ENCODE measurements at regions not wholly inside any gene's neighbourhood (a gene's known extent, or its start where the extent isn't known, plus 50 kb on each side); places are given as distances from the start of the nearest gene placed in this dataset.
"Not testable (repeated sequence)": the region's sequence is repeated elsewhere in the genome, so short reads cannot be mapped to it uniquely, and the experiment has no call there.

- not testable (repeated sequence) for ATAC-seq; H3K36me3 Mint-ChIP-seq (ENCODE audit: low read depth); H3K9me3 Mint-ChIP-seq; H3K27me3 Mint-ChIP-seq; DNase-seq; H3K4me3 Mint-ChIP-seq; H3K27ac Mint-ChIP-seq; H3K4me1 Mint-ChIP-seq
These were observed 132.2 kb upstream of the ZNG1F start for GRCh38 chr9:41321277-41321676.

GRCh38 chr9:41308953-41309352, 119.8 kb upstream of the ZNG1F start:
- H3K9me3 Mint-ChIP-seq, result not testable (repeated sequence)

DNA sequence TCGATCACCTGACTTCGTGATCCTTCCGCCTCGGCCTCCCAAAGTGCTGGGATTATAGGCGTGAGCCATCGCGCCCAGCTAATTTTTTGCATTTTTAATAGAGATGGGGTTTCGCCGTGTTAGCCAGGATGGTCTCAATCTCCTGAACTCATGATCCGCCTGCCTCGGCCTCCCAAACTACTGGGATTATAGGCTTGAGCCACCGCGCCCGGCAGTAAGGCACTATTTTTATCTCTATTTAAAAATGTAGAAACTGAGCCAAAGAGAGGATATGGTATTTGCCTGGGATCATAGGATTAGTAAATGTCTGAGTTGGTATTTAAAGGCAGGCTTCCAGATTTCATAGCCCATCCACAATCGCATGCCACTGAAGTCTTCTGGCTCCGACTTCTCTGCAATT, 96.6 kb upstream of the ZNG1F start:
- H3K4me1 Mint-ChIP-seq; H3K27me3 Mint-ChIP-seq; H3K27ac Mint-ChIP-seq; H3K36me3 Mint-ChIP-seq (ENCODE audit: low read depth); H3K9me3 Mint-ChIP-seq; ATAC-seq; DNase-seq; H3K4me3 Mint-ChIP-seq: not testable (repeated sequence)

More at GRCh38 chr9:41308953-41309352, 119.8 kb upstream of the ZNG1F start:
- ATAC-seq; H3K27me3 Mint-ChIP-seq; H3K36me3 Mint-ChIP-seq (ENCODE audit: low read depth); DNase-seq; H3K27ac Mint-ChIP-seq; H3K4me3 Mint-ChIP-seq; H3K4me1 Mint-ChIP-seq: not testable (repeated sequence)

DNA sequence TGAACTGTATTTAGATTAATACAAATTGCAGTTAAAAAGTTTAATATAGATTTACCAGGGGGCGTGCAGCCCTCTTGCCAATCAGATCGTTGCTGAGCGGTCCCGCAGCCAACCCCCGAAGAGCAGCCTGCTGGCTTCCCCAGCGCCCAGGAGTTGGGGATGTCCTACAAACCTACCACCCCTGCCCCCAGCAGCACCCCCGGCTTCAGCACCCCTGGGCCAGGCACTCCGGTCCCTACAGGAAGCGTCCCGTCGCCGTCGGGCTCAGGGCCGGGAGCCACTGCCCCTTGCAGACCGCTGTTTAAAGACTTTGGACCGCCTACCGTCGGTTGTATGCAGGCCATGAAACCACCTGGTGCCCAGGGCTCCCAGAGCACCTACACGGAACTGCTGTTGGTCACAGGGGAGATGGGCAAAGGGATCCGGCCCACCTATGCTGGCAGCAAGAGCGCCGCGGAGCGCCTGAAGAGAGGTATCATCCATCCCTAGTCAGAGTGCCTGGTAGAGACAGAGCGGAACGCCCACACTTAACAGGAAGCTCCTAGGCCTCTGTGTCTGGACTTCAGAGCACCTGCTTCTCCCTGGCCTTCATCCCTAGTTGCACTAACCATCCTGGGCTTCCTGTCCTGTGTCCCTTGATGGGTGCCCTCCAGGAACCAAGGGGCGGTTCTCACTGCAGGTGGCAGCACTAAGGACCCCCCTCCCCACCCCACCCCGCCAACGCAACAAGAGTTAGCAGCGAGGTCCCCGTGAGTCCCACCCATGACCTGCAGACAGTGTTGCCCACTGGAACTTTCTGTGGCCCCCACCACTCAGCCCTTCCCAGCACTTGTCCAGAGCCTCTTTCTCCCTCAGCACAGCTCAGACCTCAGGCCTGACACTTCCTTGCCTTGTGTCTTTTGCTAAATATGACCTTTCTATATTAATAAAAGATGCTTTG, 91.5 kb upstream of the ZNG1F start:
- peak; percentile 24 for ATAC-seq

DNA sequence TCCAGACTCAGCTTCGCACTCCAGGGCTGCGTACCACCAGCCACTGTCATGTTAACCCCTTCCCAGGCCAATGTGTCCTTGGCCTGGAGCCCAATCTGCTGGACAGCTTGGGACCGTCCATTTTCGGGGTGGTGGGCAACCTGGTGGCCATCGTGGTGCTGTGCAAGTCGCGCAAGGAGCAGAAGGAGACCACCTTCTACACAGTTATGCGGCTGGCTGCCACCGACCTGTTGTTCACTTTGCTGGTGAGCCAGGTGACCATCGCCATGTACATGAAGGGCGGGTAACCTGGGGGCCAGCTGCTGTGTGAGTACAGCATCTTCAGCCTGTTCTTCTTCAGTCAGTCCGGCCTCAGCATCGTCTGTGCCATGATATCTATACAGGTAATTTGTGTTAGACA, 90.3 kb upstream of the ZNG1F start:
- not testable (repeated sequence) for H3K27ac Mint-ChIP-seq; H3K4me1 Mint-ChIP-seq; H3K36me3 Mint-ChIP-seq (ENCODE audit: low read depth); DNase-seq; H3K4me3 Mint-ChIP-seq; H3K27me3 Mint-ChIP-seq; ATAC-seq; H3K9me3 Mint-ChIP-seq

More for the DNA sequence above, 91.5 kb upstream of the ZNG1F start:
- H3K4me3 Mint-ChIP-seq; H3K27me3 Mint-ChIP-seq; H3K4me1 Mint-ChIP-seq; H3K36me3 Mint-ChIP-seq (ENCODE audit: low read depth); H3K9me3 Mint-ChIP-seq; H3K27ac Mint-ChIP-seq; DNase-seq: not testable (repeated sequence)

DNA sequence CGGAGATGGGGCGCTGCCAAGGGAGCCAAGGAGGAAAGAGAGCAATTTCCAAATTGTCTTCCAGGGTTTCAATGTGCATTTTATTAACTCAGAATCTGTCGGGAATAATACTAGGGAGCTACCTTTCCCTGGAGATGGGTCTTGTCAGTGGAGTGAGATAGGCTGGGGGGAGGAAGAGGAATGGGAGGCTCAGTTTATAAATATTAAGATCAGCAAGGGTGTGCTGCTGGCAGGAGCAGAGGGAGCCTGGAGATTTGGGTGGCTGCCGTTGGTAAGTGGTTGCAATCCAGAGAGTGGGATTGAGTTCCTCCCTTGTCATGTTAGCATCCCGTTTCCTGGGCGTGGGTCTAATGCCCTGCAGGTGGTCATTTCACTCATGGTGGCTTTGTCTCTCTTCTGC, 89.9 kb upstream of the ZNG1F start:
- ATAC-seq; H3K36me3 Mint-ChIP-seq (ENCODE audit: low read depth); H3K4me3 Mint-ChIP-seq; H3K27ac Mint-ChIP-seq; H3K27me3 Mint-ChIP-seq; H3K4me1 Mint-ChIP-seq; DNase-seq; H3K9me3 Mint-ChIP-seq: not testable (repeated sequence)

DNA sequence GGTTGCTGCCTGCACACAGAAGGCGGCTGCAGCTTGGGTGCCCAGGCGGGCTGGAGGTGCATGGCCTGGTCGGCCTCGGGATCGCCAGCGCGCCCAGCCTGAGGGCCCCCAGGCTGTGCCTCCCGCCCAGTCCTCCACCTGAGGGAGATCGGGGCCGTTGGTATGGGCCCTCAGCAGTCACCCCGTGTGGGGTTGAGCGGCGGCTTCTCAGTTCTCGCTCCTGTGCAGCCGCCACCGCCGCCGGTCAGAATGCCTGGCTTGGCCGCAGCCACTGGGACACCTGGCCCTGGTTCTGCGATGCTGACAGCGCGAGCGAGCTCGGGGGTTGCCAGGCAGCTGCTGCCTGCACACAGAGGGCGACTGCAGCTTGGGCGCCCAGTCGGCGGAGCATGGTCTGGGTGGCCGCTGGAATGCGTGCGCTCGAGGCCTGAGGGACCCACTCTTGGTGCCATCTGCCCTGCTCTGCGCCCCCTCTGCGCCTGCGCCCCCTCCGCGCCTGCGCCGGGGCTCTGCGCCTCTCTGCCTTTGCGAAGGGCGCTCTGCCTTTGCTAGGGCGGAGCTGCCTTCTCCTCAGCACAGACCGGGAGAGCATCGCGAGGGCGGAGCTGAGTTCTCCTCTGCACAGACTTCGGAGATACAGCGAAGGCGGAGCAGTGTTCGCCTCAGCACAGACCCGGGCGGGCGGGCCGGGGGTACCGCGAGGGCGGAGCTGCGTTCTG, 84.6 kb upstream of the ZNG1F start:
- H3K27me3 Mint-ChIP-seq; H3K36me3 Mint-ChIP-seq (ENCODE audit: low read depth); H3K4me1 Mint-ChIP-seq; H3K27ac Mint-ChIP-seq; H3K9me3 Mint-ChIP-seq: not testable (repeated sequence)
- peak; percentile 77 for DNase-seq
- H3K4me3 Mint-ChIP-seq, result peak overlapping the region; percentile 65
- peak; percentile 100 for ATAC-seq

GRCh38 chr9:41272879-41273548, 83.9 kb upstream of the ZNG1F start:
- not testable (repeated sequence) for H3K36me3 Mint-ChIP-seq (ENCODE audit: low read depth); H3K27ac Mint-ChIP-seq; H3K4me3 Mint-ChIP-seq; ATAC-seq; H3K9me3 Mint-ChIP-seq; H3K4me1 Mint-ChIP-seq; H3K27me3 Mint-ChIP-seq
- peak; percentile 42 for DNase-seq

GRCh38 chr9:41270992-41271391, 81.9 kb upstream of the ZNG1F start:
- H3K27me3 Mint-ChIP-seq; H3K4me3 Mint-ChIP-seq; ATAC-seq; H3K27ac Mint-ChIP-seq; H3K4me1 Mint-ChIP-seq; H3K36me3 Mint-ChIP-seq (ENCODE audit: low read depth); DNase-seq; H3K9me3 Mint-ChIP-seq: not testable (repeated sequence)

- not testable (repeated sequence) for H3K27ac Mint-ChIP-seq; H3K4me1 Mint-ChIP-seq; DNase-seq; ATAC-seq; H3K4me3 Mint-ChIP-seq; H3K36me3 Mint-ChIP-seq (ENCODE audit: low read depth); H3K9me3 Mint-ChIP-seq; H3K27me3 Mint-ChIP-seq
These were observed 80.4 kb upstream of the ZNG1F start for GRCh38 chr9:41269471-41269870.

DNA sequence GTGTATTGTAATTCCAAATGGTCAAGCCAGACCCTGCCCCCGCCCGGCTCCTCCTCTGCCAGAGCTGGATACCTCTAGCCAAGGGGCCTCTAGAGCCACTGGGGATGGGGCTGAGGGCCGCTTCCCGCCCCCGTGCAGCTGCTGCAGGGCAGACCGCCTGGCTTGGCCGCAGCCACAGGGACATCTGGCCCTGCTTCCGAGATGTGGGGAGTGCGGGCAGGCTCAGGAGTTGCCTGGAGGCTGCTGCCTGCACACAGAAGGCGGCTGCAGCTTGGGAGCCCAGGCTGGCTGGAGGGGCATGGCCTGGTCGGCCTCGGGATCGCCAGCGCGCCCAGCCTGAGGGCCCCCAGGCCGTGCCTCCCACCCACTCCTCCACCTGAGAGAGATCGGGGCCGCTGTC, 79.9 kb upstream of the ZNG1F start:
- DNase-seq; H3K27ac Mint-ChIP-seq; ATAC-seq; H3K36me3 Mint-ChIP-seq (ENCODE audit: low read depth); H3K27me3 Mint-ChIP-seq; H3K9me3 Mint-ChIP-seq; H3K4me1 Mint-ChIP-seq; H3K4me3 Mint-ChIP-seq: not testable (repeated sequence)

DNA sequence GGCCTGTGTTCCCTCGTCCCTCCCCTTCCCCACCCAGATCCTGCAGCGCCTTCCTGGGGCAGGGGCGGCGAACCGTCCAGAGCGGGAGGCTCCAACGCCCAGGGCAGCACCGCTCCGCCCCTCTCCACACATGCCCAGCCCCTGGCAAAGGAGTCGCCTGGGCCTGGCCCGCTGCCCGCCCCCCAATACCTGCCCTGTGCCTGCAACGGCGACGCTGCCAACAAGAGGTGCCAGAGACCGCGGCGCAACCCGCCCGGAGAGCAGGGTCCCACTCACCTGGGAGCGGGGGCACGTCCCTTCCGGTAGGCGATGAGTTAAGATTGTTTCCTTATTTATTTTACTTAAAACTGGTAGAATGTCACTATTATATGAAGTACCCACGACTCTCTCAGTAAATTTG, 77.5 kb upstream of the ZNG1F start:
- not testable (repeated sequence) for H3K27ac Mint-ChIP-seq; H3K4me3 Mint-ChIP-seq; DNase-seq; H3K4me1 Mint-ChIP-seq; H3K9me3 Mint-ChIP-seq; H3K27me3 Mint-ChIP-seq; H3K36me3 Mint-ChIP-seq (ENCODE audit: low read depth); ATAC-seq

GRCh38 chr9:41266000-41266399, 76.9 kb upstream of the ZNG1F start:
- ATAC-seq, result not testable (repeated sequence)

DNA sequence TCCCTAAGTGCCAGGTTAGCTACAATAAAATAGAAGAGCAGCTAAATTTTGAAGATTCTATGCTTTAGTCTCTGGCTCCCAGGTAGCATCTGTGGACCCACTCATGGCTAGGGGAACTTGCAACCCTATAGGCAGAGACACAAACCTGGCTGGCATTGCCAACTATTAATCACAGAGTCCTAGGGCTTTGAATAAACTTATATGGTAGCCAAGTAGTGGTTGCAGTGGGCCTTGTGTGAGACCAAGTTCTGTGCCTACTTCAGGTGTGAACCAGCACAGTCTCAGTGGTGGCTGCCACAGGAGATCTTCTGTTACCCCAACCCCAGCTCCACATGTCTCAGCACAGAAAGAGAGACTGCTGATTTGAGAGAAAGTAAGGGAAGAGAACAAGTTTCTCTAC, 62.9 kb upstream of the ZNG1F start:
- not testable (repeated sequence) for H3K4me3 Mint-ChIP-seq; H3K36me3 Mint-ChIP-seq (ENCODE audit: low read depth); ATAC-seq; H3K27me3 Mint-ChIP-seq; H3K27ac Mint-ChIP-seq; H3K4me1 Mint-ChIP-seq; H3K9me3 Mint-ChIP-seq; DNase-seq

More at GRCh38 chr9:41266000-41266399, 76.9 kb upstream of the ZNG1F start:
- H3K36me3 Mint-ChIP-seq (ENCODE audit: low read depth); H3K4me3 Mint-ChIP-seq; H3K27ac Mint-ChIP-seq; H3K9me3 Mint-ChIP-seq; H3K4me1 Mint-ChIP-seq; H3K27me3 Mint-ChIP-seq; DNase-seq: not testable (repeated sequence)

DNA sequence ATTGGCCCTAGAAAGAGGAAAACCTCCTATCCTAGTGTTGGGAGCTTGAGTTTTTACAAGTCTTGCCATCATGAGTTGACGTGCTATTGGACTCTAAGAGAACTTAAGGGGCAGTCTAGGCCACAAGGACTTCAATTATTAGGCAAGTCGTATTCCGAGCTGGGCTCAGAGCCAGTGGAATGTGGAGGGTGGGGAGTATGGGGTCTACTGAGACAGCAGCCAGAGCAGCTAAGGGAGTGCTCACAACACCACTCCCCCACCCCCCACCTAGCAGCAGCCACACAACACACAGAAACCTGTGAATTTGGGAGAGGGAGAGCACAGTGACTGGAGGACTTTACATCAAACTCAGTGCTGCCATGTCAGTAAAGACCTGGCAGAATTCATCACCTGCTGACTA, 62.0 kb upstream of the ZNG1F start:
- not testable (repeated sequence) for DNase-seq; H3K4me1 Mint-ChIP-seq; H3K27me3 Mint-ChIP-seq; H3K4me3 Mint-ChIP-seq; ATAC-seq; H3K27ac Mint-ChIP-seq; H3K36me3 Mint-ChIP-seq (ENCODE audit: low read depth); H3K9me3 Mint-ChIP-seq

Measured in activated naive CD8-positive, alpha-beta T cell treated with anti-CD3 and anti-CD28 coated beads, Interleukin-2, amount 50 U/mL, for 24 hours (primary cell).